Caco-2 (cell line): ENCODE measurements at regions not wholly inside any gene's neighbourhood (a gene's known extent, or its start where the extent isn't known, plus 50 kb on each side); places are given as distances from the start of the nearest gene placed in this dataset.

ENCODE experiments used
- BruUV-seq: library from RNA; stranded (reverse); fragments of 400-500 nt; replicated peaks from 2 replicates; lab custom pipeline; 2021; lab: Mats Ljungman, UMichigan
- CTCF ChIA-PET: fragments of 300-600 bp; sonication (Branson Sonifier 250); formaldehyde crosslinking; loops from one replicate; lab custom pipeline; 2022; ENCODE audit warnings: antibody characterized with exemption; lab: Charles Lee
- POLR2A ChIA-PET: fragments of 300-600 bp; sonication (Branson Sonifier 250); formaldehyde crosslinking; loops from one replicate; lab custom pipeline; 2022; ENCODE audit warnings: antibody characterized with exemption; lab: Charles Lee
- DNase-seq, 2 experiments: peaks; one replicate each; pipeline versions ENCODE4 v3.0.0 to v3.0.0-alpha.2; 2020 to 2022
- H3K27me3 ChIP-seq: replicated peaks from 2 replicates; pipeline ENCODE4 v1.6.0; 2011; ENCODE audit warnings: low read length; ENCODE audit not compliant: control insufficient read depth, insufficient read depth
- H3K36me3 ChIP-seq: 2 replicates; pipeline ENCODE4 v1.5.1; 2011; ENCODE audit warnings: low read length; ENCODE audit not compliant: control insufficient read depth, insufficient read depth
- H3K4me1 ChIP-seq: fragments of 250-450 bp; sonication (Bioruptor Pico); 2 replicates; pipeline ENCODE4 v1.5.1; 2020; ENCODE audit warnings: mild to moderate bottlenecking
- H3K4me3 ChIP-seq: 2 replicates; pipeline ENCODE4 v1.5.1; 2011; ENCODE audit warnings: low read depth, mild to moderate bottlenecking, control low read depth, low read length
- H3K9me3 ChIP-seq: fragments of 250-450 bp; sonication (Bioruptor Pico); 2 replicates; pipeline ENCODE4 v1.5.1; 2020; ENCODE audit warnings: mild to moderate bottlenecking, moderate library complexity
- H3K27ac Mint-ChIP-seq: one replicate; pipeline ENCODE4 v1.8.0; 2022; ENCODE audit warnings: mixed read lengths; ENCODE audit not compliant: unreplicated experiment
- H3K27me3 Mint-ChIP-seq: one replicate; pipeline ENCODE4 v1.8.0; 2022; ENCODE audit warnings: mixed read lengths; ENCODE audit not compliant: insufficient read depth, unreplicated experiment
- H3K36me3 Mint-ChIP-seq: one replicate; pipeline ENCODE4 v1.8.0; 2022; ENCODE audit warnings: mild to moderate bottlenecking, mixed read lengths; ENCODE audit not compliant: insufficient read depth, unreplicated experiment
- H3K4me1 Mint-ChIP-seq: one replicate; pipeline ENCODE4 v1.8.0; 2022; ENCODE audit warnings: low read depth, mixed read lengths; ENCODE audit not compliant: unreplicated experiment
- H3K4me3 Mint-ChIP-seq: one replicate; pipeline ENCODE4 v1.8.0; 2022; ENCODE audit warnings: mild to moderate bottlenecking, moderate library complexity, mixed read lengths; ENCODE audit not compliant: unreplicated experiment
- H3K9me3 Mint-ChIP-seq: one replicate; pipeline ENCODE4 v1.8.0; 2022; ENCODE audit warnings: mixed read lengths; ENCODE audit not compliant: unreplicated experiment
- intact Hi-C: fragments of 100-400 bp; cut with micrococcal nuclease; formaldehyde crosslinking; loops from one replicate; pipeline ENCODE4 v1.10.0; 2022; ENCODE audit not compliant: unreplicated experiment
- TF ChIP-seq, protein P1 (sequence below), 2 experiments: fragments of 200-600 bp in 1 of 2; IDR thresholded peaks; 1 replicate in 1 of 2; 2 replicates in 1 of 2; pipeline versions ENCODE4 v1.5.1 to v1.8.0; 2011 to 2022; ENCODE audit warnings: antibody characterized with exemption in 1 of 2, control low read depth in 1 of 2, inconsistent platforms in 1 of 2, low read depth in 1 of 2, low read length in 1 of 2, mild to moderate bottlenecking in 1 of 2, moderate library complexity in 1 of 2; ENCODE audit not compliant: insufficient read depth in 1 of 2, severe bottlenecking in 1 of 2, unreplicated experiment in 1 of 2

DNA sequence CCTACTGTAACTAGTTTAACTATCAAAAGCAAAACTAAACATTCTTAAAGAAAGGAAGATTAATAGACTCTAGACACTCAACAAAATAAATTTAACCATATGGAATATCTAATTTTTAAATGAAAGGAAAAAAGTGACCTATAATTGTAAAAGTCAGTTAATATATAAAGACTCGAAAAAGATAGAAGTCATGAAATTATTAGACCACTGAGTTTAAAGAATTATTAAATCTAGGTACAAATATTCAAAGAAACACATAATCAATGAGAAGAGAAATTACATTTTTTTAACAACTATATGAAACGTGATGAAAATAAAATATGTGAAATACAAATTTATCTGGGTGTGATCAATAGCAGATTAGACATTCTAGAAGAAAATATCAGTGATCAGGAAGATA, 706.8 kb upstream of the PCDH20 start:
- peaks cover 5% of the 10 kb centered on the region for H3K27me3 Mint-ChIP-seq
- intact Hi-C loops: no loop called here
- DNase-seq: no peak
- Histone ChIP-seq H3K9me3 (no peaks in the 10 kb centered on the region; the same call in 1 of the 2 replicates), H3K27me3 (no peaks in the 10 kb centered on the region), H3K4me1 (no peaks in the 10 kb centered on the region), H3K36me3 (no peaks in the 10 kb centered on the region), H3K4me3 (no peak overlapping the region)
- ChIA-PET CTCF (no interaction called here), POLR2A (no interaction called here)
- H3K4me3 Mint-ChIP-seq: no peak overlapping the region
- H3K9me3 Mint-ChIP-seq: no peaks in the 10 kb centered on the region
- no peaks in the 10 kb centered on the region for H3K4me1 Mint-ChIP-seq
- TF ChIP-seq, protein P1, sequence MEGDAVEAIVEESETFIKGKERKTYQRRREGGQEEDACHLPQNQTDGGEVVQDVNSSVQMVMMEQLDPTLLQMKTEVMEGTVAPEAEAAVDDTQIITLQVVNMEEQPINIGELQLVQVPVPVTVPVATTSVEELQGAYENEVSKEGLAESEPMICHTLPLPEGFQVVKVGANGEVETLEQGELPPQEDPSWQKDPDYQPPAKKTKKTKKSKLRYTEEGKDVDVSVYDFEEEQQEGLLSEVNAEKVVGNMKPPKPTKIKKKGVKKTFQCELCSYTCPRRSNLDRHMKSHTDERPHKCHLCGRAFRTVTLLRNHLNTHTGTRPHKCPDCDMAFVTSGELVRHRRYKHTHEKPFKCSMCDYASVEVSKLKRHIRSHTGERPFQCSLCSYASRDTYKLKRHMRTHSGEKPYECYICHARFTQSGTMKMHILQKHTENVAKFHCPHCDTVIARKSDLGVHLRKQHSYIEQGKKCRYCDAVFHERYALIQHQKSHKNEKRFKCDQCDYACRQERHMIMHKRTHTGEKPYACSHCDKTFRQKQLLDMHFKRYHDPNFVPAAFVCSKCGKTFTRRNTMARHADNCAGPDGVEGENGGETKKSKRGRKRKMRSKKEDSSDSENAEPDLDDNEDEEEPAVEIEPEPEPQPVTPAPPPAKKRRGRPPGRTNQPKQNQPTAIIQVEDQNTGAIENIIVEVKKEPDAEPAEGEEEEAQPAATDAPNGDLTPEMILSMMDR (IDR thresholded peaks at IDR 0.05; ENCODE audit: insufficient read depth in 1 of 2, low read depth in 1 of 2, low read length in 1 of 2, severe bottlenecking in 1 of 2, unreplicated experiment in 1 of 2): no peak
- BruUV-seq: no TSS peak
- H3K36me3 Mint-ChIP-seq: no peaks in the 10 kb centered on the region
- no peak overlapping the region for H3K27ac Mint-ChIP-seq

GRCh38 chr13:62119739-62120700, 704.4 kb upstream of the PCDH20 start:
- Mint-ChIP-seq H3K36me3 (no peaks in the 10 kb centered on the region), H3K27me3 (peaks cover 5% of the 10 kb centered on the region), H3K4me1 (no peaks in the 10 kb centered on the region), H3K27ac (no peak overlapping the region), H3K4me3 (no peak overlapping the region), H3K9me3 (no peaks in the 10 kb centered on the region)
- ChIA-PET POLR2A (no interaction called here), CTCF (interaction anchor here (0.6 kb wide), 1 partner anchor 238 kb away, joined by 3 read pairs; no protein-coding TSS in a partner anchor)
- H3K4me1 ChIP-seq: no peaks in the 10 kb centered on the region
- no peak for DNase-seq
- intact Hi-C loops: loop anchor here (1.0 to 5.0 kb wide), 4 partner anchors 105 to 392 kb away; no protein-coding TSS in a partner anchor
- H3K4me3 ChIP-seq: no peak overlapping the region
- H3K36me3 ChIP-seq: no peaks in the 10 kb centered on the region
- H3K27me3 ChIP-seq: no peaks in the 10 kb centered on the region
- H3K9me3 ChIP-seq: no peaks in the 10 kb centered on the region; the same call in 1 of the 2 replicates
- TF ChIP-seq, protein P1 (IDR thresholded peaks at IDR 0.05; ENCODE audit: insufficient read depth in 1 of 2, low read depth in 1 of 2, low read length in 1 of 2, severe bottlenecking in 1 of 2, unreplicated experiment in 1 of 2): peak; percentile 29 to 56
- BruUV-seq: no TSS peak

- TF ChIP-seq, protein P1 (IDR thresholded peaks at IDR 0.05; ENCODE audit: insufficient read depth in 1 of 2, low read depth in 1 of 2, low read length in 1 of 2, severe bottlenecking in 1 of 2, unreplicated experiment in 1 of 2): no peak
- no peak for DNase-seq
- ChIA-PET POLR2A (no interaction called here), CTCF (no interaction called here)
- Mint-ChIP-seq H3K36me3 (no peaks in the 10 kb centered on the region), H3K27me3 (peaks cover 3% of the 10 kb centered on the region), H3K4me1 (no peaks in the 10 kb centered on the region), H3K4me3 (no peak overlapping the region), H3K27ac (no peak overlapping the region), H3K9me3 (no peaks in the 10 kb centered on the region)
- Histone ChIP-seq H3K9me3 (no peaks in the 10 kb centered on the region; the same call in 1 of the 2 replicates), H3K4me3 (no peak overlapping the region), H3K4me1 (no peaks in the 10 kb centered on the region), H3K27me3 (no peaks in the 10 kb centered on the region), H3K36me3 (no peaks in the 10 kb centered on the region)
- no TSS peak for BruUV-seq
- intact Hi-C loops: loop anchor here (5.0 kb wide), 1 partner anchor 396 kb away; no protein-coding TSS in a partner anchor
Measured at GRCh38 chr13:62115831-62116230, 700.2 kb upstream of the PCDH20 start.
